ENCODE measurements at regions not wholly inside any gene's neighbourhood (a gene's known extent, or its start where the extent isn't known, plus 50 kb on each side); places are given as distances from the start of the nearest gene placed in this dataset.
"Not testable (repeated sequence)": the region's sequence is repeated elsewhere in the genome, so short reads cannot be mapped to it uniquely, and the experiment has no call there.

- no peak for DNase-seq (ENCODE audit: low read depth in 2 of 2)
These were observed 1091.9 kb upstream of the FANCL start for GRCh38 chr2:59333007-59333406.

DNA sequence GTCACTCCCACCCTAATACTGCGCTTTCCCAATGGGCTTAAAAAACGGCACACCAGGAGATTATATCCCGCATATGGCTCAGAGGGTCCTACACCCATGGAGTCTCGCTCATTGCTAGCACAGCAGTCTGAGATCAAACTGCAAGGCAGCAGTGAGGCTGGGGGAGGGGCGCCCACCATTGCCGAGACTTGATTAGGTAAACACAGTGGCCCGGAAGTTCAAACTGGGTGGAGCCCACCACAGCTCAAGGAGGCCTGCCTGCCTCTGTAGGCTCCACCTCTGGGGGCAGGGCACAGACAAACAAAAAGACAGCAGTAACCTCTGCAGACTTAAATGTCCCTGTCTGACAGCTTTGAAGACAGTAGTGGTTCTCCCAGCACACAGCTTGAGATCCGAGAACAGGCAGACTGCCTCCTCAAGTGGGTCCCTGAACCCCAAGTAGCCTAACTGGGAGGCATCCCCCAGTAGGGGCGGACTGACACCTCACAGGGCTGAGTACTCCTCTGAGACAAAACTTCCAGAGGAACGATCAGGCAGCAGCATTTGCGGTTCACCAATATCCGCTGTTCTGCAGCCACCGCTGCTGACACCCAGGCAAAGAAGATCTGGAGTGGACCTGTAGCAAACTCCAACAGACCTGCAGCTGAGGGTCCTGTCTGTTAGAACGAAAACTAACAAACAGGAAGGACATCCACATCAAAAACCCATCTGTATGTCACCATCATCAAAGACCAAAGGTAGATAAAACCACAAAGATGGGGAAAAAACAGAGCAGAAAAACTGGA is 1085.6 kb upstream of the FANCL start:
- not testable (repeated sequence) for DNase-seq (ENCODE audit: low read depth in 2 of 2)

DNA sequence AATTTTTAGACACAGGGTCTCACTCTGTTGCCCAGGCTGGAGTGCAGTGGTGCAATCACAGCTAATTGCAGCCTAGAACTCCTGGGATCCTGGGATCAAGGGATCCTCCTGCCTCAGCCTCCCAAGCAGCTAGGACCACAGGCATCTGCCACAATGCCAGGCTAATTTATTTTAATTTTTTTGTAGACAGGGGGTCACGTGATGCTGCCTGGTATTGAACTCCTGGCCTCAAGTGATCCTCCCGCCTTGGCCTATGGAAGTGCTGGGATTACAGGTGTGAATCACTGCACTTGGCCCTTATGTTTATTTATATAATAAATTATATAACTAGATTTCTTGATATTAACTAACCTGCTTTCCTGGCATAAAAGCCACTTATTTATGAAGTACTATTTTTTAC is 1081.7 kb upstream of the FANCL start:
- DNase-seq (ENCODE audit: low read depth in 2 of 2), result no peak

GRCh38 chr2:59322005-59322404 is 1080.9 kb upstream of the FANCL start:
- no peak for DNase-seq (ENCODE audit: low read depth in 2 of 2)

DNA sequence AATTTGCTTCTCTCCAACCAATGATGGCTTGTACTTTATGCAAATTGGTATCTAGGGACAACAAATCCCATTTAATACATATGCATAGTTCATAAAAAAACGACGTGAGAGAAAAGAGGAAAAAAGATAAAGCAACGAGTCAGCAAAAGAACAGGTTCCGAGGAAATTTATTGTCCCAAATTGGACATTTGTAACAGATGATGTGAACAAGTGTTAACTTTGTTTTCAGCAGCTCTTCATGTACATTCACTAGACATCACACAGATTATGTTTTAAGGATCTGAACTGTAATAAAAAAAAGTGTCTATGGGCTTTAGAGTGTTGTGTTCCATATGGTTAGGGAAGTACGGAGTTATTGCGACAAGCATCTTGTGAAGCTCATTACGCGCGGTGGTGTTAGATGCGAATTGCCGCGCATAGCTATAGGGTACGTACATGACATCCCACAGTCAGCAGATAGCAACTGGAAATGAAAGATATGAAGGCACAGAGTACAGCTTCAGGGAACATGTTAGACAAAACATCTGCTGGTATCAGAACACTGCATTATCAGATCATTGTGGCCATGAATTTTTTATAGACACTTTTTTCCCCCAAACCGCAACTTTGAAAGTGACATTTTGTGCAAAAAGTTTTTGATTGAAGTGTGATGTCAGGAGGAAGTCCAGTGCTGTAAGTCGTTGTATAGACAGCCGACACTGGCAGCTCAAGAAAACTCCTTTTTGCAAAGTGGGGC is 1073.1 kb upstream of the FANCL start:
- DNase-seq (ENCODE audit: low read depth in 2 of 2), result no peak

DNA sequence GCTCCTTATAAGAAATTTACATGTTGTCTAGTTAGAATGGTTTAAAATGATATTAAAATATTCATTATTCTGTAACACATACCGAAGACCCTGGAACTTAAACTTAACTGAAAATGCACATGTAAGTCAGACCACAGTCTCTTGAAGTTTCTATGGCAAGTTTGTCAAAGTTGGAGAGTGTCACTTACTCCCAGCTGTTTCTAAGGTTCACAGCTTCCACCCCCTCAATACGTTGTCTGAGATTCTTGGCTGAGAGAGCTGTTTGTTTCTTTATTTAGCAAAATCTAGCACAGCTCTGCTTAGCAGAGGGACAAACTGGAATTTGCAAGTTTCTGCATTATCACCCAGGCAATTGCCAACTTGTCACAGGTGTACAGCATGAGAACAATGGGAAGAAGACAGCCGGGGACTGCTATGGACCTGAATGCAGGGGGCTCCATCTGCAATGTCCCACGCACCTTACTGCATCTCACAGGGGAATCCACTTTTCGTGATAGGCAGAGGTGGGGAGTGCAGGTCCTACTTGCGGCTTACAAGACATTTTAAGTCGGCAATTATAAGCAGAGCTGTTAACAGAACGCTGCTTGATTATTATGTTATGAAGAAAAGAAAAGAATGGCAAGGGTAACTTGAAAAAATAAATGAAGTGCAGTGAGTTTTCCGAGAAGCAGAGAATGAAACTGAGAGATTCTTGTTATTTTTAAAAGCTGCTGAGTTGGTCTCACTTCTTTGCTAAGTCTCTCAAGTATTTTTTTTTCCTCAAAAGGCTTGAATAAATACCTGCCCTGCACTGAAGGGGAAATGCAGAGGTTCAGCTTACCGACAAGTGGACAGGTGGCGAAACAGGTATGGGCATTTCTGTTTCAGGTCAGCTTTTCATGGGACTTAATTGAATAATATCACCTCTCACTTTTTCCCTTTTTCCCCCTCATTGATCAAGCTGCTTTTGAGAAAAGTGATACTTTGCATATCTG is 1072.1 kb upstream of the FANCL start:
- DNase-seq (ENCODE audit: low read depth in 2 of 2), result no peak

DNA sequence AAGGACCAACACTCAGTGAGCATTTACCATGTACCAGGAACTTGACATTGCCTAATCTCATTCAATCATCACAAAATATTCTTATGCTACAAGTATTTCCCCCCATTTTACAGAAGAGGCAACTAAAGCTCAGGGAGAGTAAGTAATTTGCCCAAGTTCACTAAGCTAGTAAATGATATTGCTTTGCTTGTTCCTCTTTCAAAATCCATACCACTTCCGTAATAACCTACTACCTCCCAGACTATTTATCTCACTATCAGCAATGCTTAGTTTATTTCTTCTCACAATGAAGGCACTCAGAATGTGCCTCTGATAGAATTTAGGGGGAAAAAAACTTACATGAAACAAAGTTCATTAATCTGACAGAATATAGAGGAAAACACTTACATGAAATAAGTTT is 1070.9 kb upstream of the FANCL start:
- DNase-seq (ENCODE audit: low read depth in 2 of 2), result no peak

DNA sequence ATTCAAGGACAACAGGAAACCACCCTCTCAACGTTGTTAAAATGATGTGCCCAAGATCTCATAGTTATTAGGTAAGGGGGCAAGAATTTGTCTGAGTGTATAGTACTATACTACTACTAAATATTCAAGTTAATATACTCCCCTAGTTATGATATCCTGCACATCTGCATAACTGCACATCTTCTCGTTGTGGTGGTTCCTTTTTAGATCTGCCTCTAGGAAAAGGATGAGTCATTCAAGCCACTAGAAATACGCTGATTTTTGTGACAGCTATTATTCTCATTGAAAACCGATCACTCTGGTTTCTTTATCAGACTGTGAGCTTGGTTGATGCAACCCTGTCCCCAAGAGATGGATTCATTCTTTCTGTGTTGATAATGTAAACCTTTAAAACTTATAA is 1067.0 kb upstream of the FANCL start:
- no peak for DNase-seq (ENCODE audit: low read depth in 2 of 2)

- no peak for DNase-seq (ENCODE audit: low read depth in 2 of 2)
These were observed 1066.1 kb upstream of the FANCL start for GRCh38 chr2:59307196-59307595.

DNA sequence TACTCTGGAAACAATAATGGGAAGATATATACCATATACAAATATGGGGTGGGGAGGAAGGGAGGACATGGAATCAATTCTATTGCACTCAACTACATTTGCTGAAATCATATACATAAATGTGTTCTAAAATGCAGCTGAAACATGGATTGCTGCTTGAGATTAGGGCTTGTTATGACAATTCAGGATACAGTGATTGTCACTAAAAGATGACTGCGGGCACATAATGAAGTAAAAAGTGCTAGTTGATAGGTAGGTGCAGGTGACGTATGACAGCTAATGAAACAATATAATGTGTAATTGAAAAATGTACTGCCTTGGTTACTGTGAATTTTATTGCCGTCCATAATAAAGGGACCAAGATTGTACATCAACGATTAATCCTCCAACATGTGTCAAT is 1062.1 kb upstream of the FANCL start:
- no peak for DNase-seq (ENCODE audit: low read depth in 2 of 2)

- no peak for DNase-seq (ENCODE audit: low read depth in 2 of 2)
These were observed 1061.6 kb upstream of the FANCL start for GRCh38 chr2:59302683-59303082.

DNA sequence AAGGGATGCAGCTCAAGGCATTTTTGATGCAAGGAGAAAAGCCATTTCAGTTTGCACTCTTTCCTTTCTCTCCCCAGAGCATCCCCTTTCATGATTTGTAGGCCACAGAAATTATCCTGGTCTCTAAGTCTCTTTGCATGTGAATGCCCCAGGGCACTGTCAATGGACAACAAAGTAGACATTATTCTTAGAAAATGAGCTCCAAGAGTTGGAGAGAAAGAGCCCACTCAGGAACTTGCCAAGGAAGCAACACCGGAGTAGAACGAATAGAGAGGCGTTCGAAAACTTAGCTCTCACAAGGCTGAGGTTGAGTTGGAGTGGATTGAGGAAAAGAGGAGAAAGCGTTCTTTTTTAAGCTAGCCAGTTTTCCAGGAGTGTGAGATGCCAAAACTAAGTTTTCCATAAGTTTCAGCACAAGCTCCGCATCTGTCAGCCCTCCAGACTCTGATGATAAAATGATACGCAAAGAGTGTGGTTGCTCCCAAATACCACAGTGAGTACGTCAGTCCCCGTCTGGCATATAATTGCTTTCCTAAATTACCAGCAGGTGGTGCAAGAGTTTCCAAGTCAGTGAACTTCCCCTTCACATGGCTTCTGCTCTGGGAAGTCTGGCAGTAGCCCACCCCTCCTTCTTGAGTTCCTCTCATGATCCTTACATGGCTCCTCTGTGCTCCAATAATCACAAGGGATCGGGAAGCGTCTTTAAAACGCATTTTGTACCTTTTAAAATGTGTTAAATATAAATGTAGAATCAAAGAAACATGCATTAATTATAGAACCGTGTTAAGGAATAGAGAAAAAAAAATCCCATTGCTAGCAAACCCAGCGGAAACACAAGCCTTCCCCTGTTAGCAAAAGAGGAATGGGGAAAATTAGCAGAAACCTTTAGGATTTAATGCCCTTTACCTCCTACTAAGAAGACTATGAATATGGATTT is 1060.6 kb upstream of the FANCL start:
- DNase-seq (ENCODE audit: low read depth in 2 of 2), result no peak

GRCh38 chr2:59297816-59298215 is 1056.7 kb upstream of the FANCL start:
- DNase-seq (ENCODE audit: low read depth in 2 of 2), result no peak

GRCh38 chr2:59296279-59296678 is 1055.2 kb upstream of the FANCL start:
- DNase-seq (ENCODE audit: low read depth in 2 of 2), result no peak

- no peak for DNase-seq (ENCODE audit: low read depth in 2 of 2)
These were observed 1054.5 kb upstream of the FANCL start for GRCh38 chr2:59295524-59296162.

- DNase-seq (ENCODE audit: low read depth in 2 of 2), result no peak
These were observed 1047.6 kb upstream of the FANCL start for GRCh38 chr2:59288771-59289170.

GRCh38 chr2:59282374-59283057 is 1041.4 kb upstream of the FANCL start:
- no peak for DNase-seq (ENCODE audit: low read depth in 2 of 2)

- no peak for DNase-seq (ENCODE audit: low read depth in 2 of 2)
These were observed 1036.5 kb upstream of the FANCL start for GRCh38 chr2:59277671-59278070.

GRCh38 chr2:59276917-59277316 is 1035.8 kb upstream of the FANCL start:
- DNase-seq (ENCODE audit: low read depth in 2 of 2), result no peak

- DNase-seq (ENCODE audit: low read depth in 2 of 2), result peak in 1 of 2 donors; percentile 1
These were observed 1034.9 kb upstream of the FANCL start for GRCh38 chr2:59276033-59276432.

Measured in stimulated activated CD4-positive, alpha-beta T cell treated with anti-CD3 and anti-CD28 coated beads, Interleukin-4, amount 100 ng/mL, for 48 hours (primary cell).